ENCODE measurements at regions not wholly inside any gene's neighbourhood (a gene's known extent, or its start where the extent isn't known, plus 50 kb on each side); places are given as distances from the start of the nearest gene placed in this dataset.

DNA sequence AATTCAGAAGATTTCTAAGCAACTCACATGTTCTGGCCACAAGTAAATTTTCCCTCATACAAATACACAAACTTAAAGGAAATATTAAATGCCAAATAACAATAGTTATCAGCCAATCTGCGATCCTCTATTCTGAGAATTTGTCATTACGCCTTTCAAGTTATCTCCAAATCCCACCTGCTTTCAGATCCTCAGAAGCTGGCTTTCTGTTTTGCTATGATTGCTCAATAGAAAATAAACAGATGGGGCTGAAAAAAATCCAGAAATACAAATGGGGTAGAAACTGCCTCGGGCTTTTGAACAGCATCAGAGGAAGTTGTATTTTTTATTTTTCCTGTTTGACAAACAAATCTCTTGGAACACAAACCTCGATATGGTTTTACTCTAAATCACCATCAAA is 74.0 kb upstream of the CNTN4 start:
- TF ChIP-seq, protein P1, sequence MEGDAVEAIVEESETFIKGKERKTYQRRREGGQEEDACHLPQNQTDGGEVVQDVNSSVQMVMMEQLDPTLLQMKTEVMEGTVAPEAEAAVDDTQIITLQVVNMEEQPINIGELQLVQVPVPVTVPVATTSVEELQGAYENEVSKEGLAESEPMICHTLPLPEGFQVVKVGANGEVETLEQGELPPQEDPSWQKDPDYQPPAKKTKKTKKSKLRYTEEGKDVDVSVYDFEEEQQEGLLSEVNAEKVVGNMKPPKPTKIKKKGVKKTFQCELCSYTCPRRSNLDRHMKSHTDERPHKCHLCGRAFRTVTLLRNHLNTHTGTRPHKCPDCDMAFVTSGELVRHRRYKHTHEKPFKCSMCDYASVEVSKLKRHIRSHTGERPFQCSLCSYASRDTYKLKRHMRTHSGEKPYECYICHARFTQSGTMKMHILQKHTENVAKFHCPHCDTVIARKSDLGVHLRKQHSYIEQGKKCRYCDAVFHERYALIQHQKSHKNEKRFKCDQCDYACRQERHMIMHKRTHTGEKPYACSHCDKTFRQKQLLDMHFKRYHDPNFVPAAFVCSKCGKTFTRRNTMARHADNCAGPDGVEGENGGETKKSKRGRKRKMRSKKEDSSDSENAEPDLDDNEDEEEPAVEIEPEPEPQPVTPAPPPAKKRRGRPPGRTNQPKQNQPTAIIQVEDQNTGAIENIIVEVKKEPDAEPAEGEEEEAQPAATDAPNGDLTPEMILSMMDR (IDR thresholded peaks at IDR 0.05): no peak
- no peak for TF ChIP-seq ZFX (IDR thresholded peaks at IDR 0.05; ENCODE audit: borderline replicate concordance)

Data from 22Rv1 (cell line).